ENCODE measurements at regions not wholly inside any gene's neighbourhood (a gene's known extent, or its start where the extent isn't known, plus 50 kb on each side); places are given as distances from the start of the nearest gene placed in this dataset.

- TF ChIP-seq CTCF (IDR thresholded peaks at IDR 0.05; ENCODE audit: low read length, missing control alignments), result no peak
- no peak for DNase-seq (ENCODE audit: low read depth)
- no peak overlapping the region for H3K4me3 ChIP-seq (replicated peaks; ENCODE audit: low read depth, low read length)
Observed at GRCh38 chr1:208515129-208515528, 270.9 kb upstream of the PLXNA2 start.

- H3K4me3 ChIP-seq (replicated peaks; ENCODE audit: low read depth, low read length), result no peak overlapping the region
- DNase-seq (ENCODE audit: low read depth), result no peak
- no peak for TF ChIP-seq CTCF (IDR thresholded peaks at IDR 0.05; ENCODE audit: low read length, missing control alignments)
Observed at GRCh38 chr1:208516780-208517179, 272.6 kb upstream of the PLXNA2 start.

- H3K4me3 ChIP-seq (replicated peaks; ENCODE audit: low read depth, low read length), result no peak overlapping the region
- TF ChIP-seq CTCF (IDR thresholded peaks at IDR 0.05; ENCODE audit: low read length, missing control alignments), result no peak
- no peak for DNase-seq (ENCODE audit: low read depth)
Observed at GRCh38 chr1:208520438-208521099, 276.4 kb upstream of the PLXNA2 start.

GRCh38 chr1:208521534-208521933 is 277.4 kb upstream of the PLXNA2 start:
- no peak for DNase-seq (ENCODE audit: low read depth)
- no peak overlapping the region for H3K4me3 ChIP-seq (replicated peaks; ENCODE audit: low read depth, low read length)
- no peak for TF ChIP-seq CTCF (IDR thresholded peaks at IDR 0.05; ENCODE audit: low read length, missing control alignments)

- no peak overlapping the region for H3K4me3 ChIP-seq (replicated peaks; ENCODE audit: low read depth, low read length)
- TF ChIP-seq CTCF (IDR thresholded peaks at IDR 0.05; ENCODE audit: low read length, missing control alignments), result no peak
- no peak for DNase-seq (ENCODE audit: low read depth)
Observed at GRCh38 chr1:208523007-208523406, 278.8 kb upstream of the PLXNA2 start.

- no peak for DNase-seq (ENCODE audit: low read depth)
- no peak for TF ChIP-seq CTCF (IDR thresholded peaks at IDR 0.05; ENCODE audit: low read length, missing control alignments)
Observed at GRCh38 chr1:208524376-208524775, 280.2 kb upstream of the PLXNA2 start.

GRCh38 chr1:208524925-208525324 is 280.7 kb upstream of the PLXNA2 start:
- H3K4me3 ChIP-seq (replicated peaks; ENCODE audit: low read depth, low read length), result no peak overlapping the region
- TF ChIP-seq CTCF (IDR thresholded peaks at IDR 0.05; ENCODE audit: low read length, missing control alignments), result no peak
- no peak for DNase-seq (ENCODE audit: low read depth)

More at GRCh38 chr1:208524376-208524775, 280.2 kb upstream of the PLXNA2 start:
- no peak overlapping the region for H3K4me3 ChIP-seq (replicated peaks; ENCODE audit: low read depth, low read length)

All from fibroblast of pulmonary artery (primary cell).